SH-SY5Y (cell line): ENCODE measurements at regions not wholly inside any gene's neighbourhood (a gene's known extent, or its start where the extent isn't known, plus 50 kb on each side); places are given as distances from the start of the nearest gene placed in this dataset.

Source experiments
- GATA2 ChIP-seq: IDR thresholded peaks from 2 replicates; pipeline ENCODE4 v1.6.1; 2011; ENCODE audit warnings: mild to moderate bottlenecking, low read depth, low read length
- GATA3 ChIP-seq: IDR thresholded peaks from 2 replicates; pipeline ENCODE4 v1.6.1; 2011; ENCODE audit warnings: low read depth, mild to moderate bottlenecking, low read length, moderate library complexity

DNA sequence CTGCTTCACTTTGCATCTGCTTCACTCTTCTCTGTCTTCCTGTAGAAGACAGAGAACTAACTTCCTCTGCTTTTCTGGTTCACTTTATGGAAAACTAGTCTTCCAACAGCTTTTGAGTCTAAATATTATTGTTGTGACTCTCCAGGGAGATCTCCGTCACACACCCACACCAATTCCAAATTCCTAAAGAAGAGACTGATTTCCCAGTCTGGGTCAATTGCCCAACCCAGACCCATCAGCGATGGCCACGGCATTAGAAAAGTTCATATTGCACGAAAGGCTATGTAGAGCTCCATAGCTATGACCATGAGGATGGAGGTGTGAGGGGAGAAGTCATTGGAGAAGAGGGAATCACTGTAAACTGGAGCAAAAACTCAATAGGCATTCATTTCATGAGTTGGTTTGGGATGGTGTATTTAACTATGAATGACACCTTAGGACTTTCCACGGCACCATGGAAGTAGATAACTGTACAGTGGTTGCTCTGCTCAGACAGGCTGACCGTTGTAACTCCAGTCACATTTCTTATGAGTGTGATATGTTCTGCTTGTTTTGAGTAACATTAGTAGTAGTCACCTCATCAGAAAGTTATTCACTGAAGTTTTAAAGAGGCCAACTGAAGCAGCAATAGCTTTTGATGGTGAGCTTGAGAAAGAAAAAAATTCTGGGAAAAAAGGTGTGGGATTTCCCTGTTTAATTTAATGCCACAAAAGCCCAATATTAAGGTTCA, 78.1 kb upstream of the MAMDC2 start:
- TF ChIP-seq GATA2 (no peak), GATA3 (no peak)
